Panc1 (cell line): ENCODE measurements at regions not wholly inside any gene's neighbourhood (a gene's known extent, or its start where the extent isn't known, plus 50 kb on each side); places are given as distances from the start of the nearest gene placed in this dataset.

Source experiments
- ATAC-seq: fragments of 200-7000 bp; cut with Tn5 transposase; 2 replicates; pipeline ENCODE4 v1.9.1; 2020; ENCODE audit warnings: mild to moderate bottlenecking, moderate library complexity
- BruUV-seq: library from RNA; stranded (reverse); fragments of 400-500 nt; replicated peaks from 2 replicates; lab custom pipeline; 2021; lab: Mats Ljungman, UMichigan
- CTCF ChIA-PET: fragments of 300-600 bp; sonication (Branson Sonifier 250); formaldehyde crosslinking; loops from one replicate; lab custom pipeline; 2022; ENCODE audit warnings: antibody characterized with exemption; lab: Charles Lee
- POLR2A ChIA-PET: fragments of 300-600 bp; sonication (Branson Sonifier 250); formaldehyde crosslinking; loops from one replicate; lab custom pipeline; 2022; ENCODE audit warnings: antibody characterized with exemption; lab: Charles Lee
- DNase-seq: peaks from one replicate; pipeline ENCODE4 v3.0.0-alpha.2; 2010; ENCODE audit warnings: low read depth, low spot score
- H3K27ac ChIP-seq: 2 replicates; pipeline ENCODE4 v1.5.1; 2011; ENCODE audit warnings: mild to moderate bottlenecking, low read length, inconsistent platforms
- H3K27me3 ChIP-seq: fragments of 200-500 bp; sonication (Bioruptor generic); 2 replicates; pipeline ENCODE4 v1.6.0; 2014; ENCODE audit warnings: low read length, inconsistent platforms; ENCODE audit not compliant: control insufficient read depth, insufficient read depth
- H3K36me3 ChIP-seq: fragments of 200-500 bp; sonication (Bioruptor generic); 2 replicates; pipeline ENCODE4 v1.5.1; 2014; ENCODE audit warnings: inconsistent platforms, mild to moderate bottlenecking, low read length, moderate library complexity; ENCODE audit not compliant: control insufficient read depth, insufficient read depth
- H3K4me1 ChIP-seq: 2 replicates; pipeline ENCODE4 v1.5.1; 2011; ENCODE audit warnings: inconsistent platforms, mild to moderate bottlenecking, low read length, moderate library complexity; ENCODE audit not compliant: control insufficient read depth, insufficient read depth
- H3K4me3 ChIP-seq, 2 experiments: 2 replicates each; pipeline ENCODE4 v1.5.1; 2011 to 2012; ENCODE audit warnings: low read depth in 2 of 2, low read length in 2 of 2, mild to moderate bottlenecking in 2 of 2, inconsistent platforms in 1 of 2, moderate library complexity in 1 of 2
- H3K9me3 ChIP-seq: fragments of 200-500 bp; sonication (Bioruptor generic); 2 replicates; pipeline ENCODE4 v1.5.1; 2014; ENCODE audit warnings: low read depth, mild to moderate bottlenecking, inconsistent platforms, low read length, moderate library complexity; ENCODE audit not compliant: control insufficient read depth, insufficient read depth
- POLR2AphosphoS5 ChIP-seq: IDR thresholded peaks from 2 replicates; pipeline ENCODE4 v1.6.1; 2012; ENCODE audit warnings: mild to moderate bottlenecking, low read depth, low read length, moderate library complexity
- SIN3A ChIP-seq: IDR thresholded peaks from 2 replicates; pipeline ENCODE4 v1.6.1; 2012; ENCODE audit warnings: low read depth, mild to moderate bottlenecking, low read length, moderate library complexity, borderline replicate concordance; ENCODE audit not compliant: insufficient read depth
- TCF7L2 ChIP-seq: IDR thresholded peaks from 2 replicates; pipeline ENCODE4 v1.6.1; 2011; ENCODE audit warnings: mild to moderate bottlenecking, low read depth, low read length, inconsistent platforms
- in situ Hi-C: cut with HindIII; loops from 2 replicates; pipeline ENCODE4 v1.10.0; 2016; ENCODE audit warnings: low sequenced_read_pairs, low pct_unique_long_range_greater_than_20kb
- intact Hi-C: fragments of 100-400 bp; cut with micrococcal nuclease; formaldehyde crosslinking; loops from one replicate; pipeline ENCODE4 v1.10.0; 2022; ENCODE audit not compliant: unreplicated experiment
- TF ChIP-seq, protein P1 (sequence below), 2 experiments: IDR thresholded peaks; 2 replicates each; pipeline ENCODE4 v1.6.1; 2011 to 2012; ENCODE audit warnings: low read depth in 2 of 2, control low read depth in 1 of 2, low read length in 1 of 2, mild to moderate bottlenecking in 1 of 2, moderate library complexity in 1 of 2; ENCODE audit not compliant: insufficient read depth in 1 of 2
- TF ChIP-seq, protein P2 (sequence below): fragments of 450-650 bp; IDR thresholded peaks from 2 replicates; pipeline ENCODE4 v1.5.1; 2017; ENCODE audit warnings: mild to moderate bottlenecking

DNA sequence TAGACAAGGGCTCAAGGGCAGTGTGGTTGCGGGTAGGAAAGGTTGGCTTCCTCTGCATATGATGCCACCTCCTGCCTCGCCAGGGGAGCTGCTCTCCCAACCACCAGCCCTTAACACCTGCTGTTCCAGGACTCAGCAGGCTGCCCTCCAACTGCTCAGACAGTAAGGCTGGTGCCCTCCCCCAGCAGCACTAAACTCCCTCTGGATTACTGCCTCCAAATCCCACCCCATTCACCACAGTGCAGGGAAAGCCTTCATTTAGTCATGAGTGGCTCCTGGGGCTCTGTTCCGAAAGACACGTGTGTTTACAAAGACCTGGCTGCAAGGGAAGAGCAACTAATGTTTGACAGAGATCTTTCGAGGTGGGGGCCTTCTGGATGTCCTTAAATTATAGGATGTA lies 437.2 kb upstream of the MKI67 start:
- peaks cover 3% of the 10 kb centered on the region; the same call in 1 of the 2 replicates for H3K27me3 ChIP-seq
- ChIA-PET POLR2A (no interaction called here), CTCF (no interaction called here)
- H3K4me1 ChIP-seq = no peaks in the 10 kb centered on the region
- no peaks in the 10 kb centered on the region for H3K36me3 ChIP-seq
- intact Hi-C loops (no loop called here), in situ Hi-C loops (no loop called here)
- no TSS peak for BruUV-seq
- DNase-seq (no peak), ATAC-seq (no peak)
- H3K4me3 ChIP-seq = no peak overlapping the region
- TF ChIP-seq, protein P1, sequence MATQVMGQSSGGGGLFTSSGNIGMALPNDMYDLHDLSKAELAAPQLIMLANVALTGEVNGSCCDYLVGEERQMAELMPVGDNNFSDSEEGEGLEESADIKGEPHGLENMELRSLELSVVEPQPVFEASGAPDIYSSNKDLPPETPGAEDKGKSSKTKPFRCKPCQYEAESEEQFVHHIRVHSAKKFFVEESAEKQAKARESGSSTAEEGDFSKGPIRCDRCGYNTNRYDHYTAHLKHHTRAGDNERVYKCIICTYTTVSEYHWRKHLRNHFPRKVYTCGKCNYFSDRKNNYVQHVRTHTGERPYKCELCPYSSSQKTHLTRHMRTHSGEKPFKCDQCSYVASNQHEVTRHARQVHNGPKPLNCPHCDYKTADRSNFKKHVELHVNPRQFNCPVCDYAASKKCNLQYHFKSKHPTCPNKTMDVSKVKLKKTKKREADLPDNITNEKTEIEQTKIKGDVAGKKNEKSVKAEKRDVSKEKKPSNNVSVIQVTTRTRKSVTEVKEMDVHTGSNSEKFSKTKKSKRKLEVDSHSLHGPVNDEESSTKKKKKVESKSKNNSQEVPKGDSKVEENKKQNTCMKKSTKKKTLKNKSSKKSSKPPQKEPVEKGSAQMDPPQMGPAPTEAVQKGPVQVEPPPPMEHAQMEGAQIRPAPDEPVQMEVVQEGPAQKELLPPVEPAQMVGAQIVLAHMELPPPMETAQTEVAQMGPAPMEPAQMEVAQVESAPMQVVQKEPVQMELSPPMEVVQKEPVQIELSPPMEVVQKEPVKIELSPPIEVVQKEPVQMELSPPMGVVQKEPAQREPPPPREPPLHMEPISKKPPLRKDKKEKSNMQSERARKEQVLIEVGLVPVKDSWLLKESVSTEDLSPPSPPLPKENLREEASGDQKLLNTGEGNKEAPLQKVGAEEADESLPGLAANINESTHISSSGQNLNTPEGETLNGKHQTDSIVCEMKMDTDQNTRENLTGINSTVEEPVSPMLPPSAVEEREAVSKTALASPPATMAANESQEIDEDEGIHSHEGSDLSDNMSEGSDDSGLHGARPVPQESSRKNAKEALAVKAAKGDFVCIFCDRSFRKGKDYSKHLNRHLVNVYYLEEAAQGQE (IDR thresholded peaks at IDR 0.05; ENCODE audit: insufficient read depth in 1 of 2, low read depth in 2 of 2, low read length in 1 of 2) = no peak
- TF ChIP-seq, protein P2, sequence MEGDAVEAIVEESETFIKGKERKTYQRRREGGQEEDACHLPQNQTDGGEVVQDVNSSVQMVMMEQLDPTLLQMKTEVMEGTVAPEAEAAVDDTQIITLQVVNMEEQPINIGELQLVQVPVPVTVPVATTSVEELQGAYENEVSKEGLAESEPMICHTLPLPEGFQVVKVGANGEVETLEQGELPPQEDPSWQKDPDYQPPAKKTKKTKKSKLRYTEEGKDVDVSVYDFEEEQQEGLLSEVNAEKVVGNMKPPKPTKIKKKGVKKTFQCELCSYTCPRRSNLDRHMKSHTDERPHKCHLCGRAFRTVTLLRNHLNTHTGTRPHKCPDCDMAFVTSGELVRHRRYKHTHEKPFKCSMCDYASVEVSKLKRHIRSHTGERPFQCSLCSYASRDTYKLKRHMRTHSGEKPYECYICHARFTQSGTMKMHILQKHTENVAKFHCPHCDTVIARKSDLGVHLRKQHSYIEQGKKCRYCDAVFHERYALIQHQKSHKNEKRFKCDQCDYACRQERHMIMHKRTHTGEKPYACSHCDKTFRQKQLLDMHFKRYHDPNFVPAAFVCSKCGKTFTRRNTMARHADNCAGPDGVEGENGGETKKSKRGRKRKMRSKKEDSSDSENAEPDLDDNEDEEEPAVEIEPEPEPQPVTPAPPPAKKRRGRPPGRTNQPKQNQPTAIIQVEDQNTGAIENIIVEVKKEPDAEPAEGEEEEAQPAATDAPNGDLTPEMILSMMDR = no peak
- no peak for TF ChIP-seq SIN3A
- TF ChIP-seq TCF7L2 = no peak
- no peak for TF ChIP-seq POLR2AphosphoS5
- peaks cover 2% of the 10 kb centered on the region; the same call in 1 of the 2 replicates for H3K9me3 ChIP-seq
- no peak overlapping the region for H3K27ac ChIP-seq

DNA sequence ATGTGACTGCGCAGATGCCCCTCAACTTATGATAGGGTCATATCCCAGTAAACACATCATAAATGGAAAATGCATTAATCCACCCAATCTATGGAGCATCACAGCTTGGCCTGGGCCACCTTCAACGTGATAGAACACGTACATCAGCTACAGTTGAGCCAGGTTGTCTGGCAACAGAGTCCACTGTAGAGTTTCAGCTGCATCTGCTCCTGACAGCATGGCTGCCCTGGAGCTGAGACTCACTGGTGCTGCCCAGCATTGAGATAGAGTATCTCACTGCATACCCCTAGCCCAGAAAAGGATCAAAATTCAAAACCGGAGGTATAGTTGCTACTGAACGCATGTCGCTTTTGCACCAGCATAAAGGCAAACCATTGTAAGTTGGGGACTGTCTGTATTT lies 437.7 kb upstream of the MKI67 start:
- intact Hi-C loops = no loop called here

More for the DNA sequence above, 437.7 kb upstream of the MKI67 start:
- no TSS peak for BruUV-seq
- ChIA-PET POLR2A (no interaction called here), CTCF (no interaction called here)
- TF ChIP-seq, protein P1 (IDR thresholded peaks at IDR 0.05; ENCODE audit: insufficient read depth in 1 of 2, low read depth in 2 of 2, low read length in 1 of 2) = no peak
- no peak for TF ChIP-seq TCF7L2
- TF ChIP-seq POLR2AphosphoS5 = no peak
- in situ Hi-C loops = no loop called here
- no peaks in the 10 kb centered on the region for H3K4me1 ChIP-seq
- H3K36me3 ChIP-seq = no peaks in the 10 kb centered on the region
- H3K4me3 ChIP-seq = no peak overlapping the region
- peaks cover 2% of the 10 kb centered on the region; the same call in 1 of the 2 replicates for H3K9me3 ChIP-seq
- ATAC-seq (no peak), DNase-seq (no peak)
- H3K27ac ChIP-seq = no peak overlapping the region
- H3K27me3 ChIP-seq = 0 out of 2 replicates have a peak, but pooled peaks cover 1% of the 10 kb centered on the region
